Esophagus squamous epithelium (tissue), 5 donors: ENCODE measurements at regions not wholly inside any gene's neighbourhood (a gene's known extent, or its start where the extent isn't known, plus 50 kb on each side); places are given as distances from the start of the nearest gene placed in this dataset.
"Not testable (repeated sequence)": the region's sequence is repeated elsewhere in the genome, so short reads cannot be mapped to it uniquely, and the experiment has no call there.

Source experiments
- DNase-seq: peaks from one replicate; lab custom pipeline; 2025; lab: John Stamatoyannopoulos, UW
- H3K27ac ChIP-seq, 4 donors: fragments of 200-600 bp; sonication (generic); one replicate each; pipeline ENCODE4 v1.5.1; 2016 to 2019; ENCODE audit warnings: mild to moderate bottlenecking in 1 of 4
- H3K27me3 ChIP-seq, 4 donors: fragments of 200-600 bp; sonication (generic); 1 replicate in 3 of 4; 2 replicates in 1 of 4; pipeline versions ENCODE4 v1.5.1 to v1.6.0; 2017 to 2021; ENCODE audit warnings: antibody characterized with exemption in 1 of 4
- H3K36me3 ChIP-seq, 3 donors: fragments of 200-600 bp; sonication (generic); one replicate each; pipeline ENCODE4 v1.5.1; 2016 to 2019
- H3K4me1 ChIP-seq, 3 donors: fragments of 200-600 bp; sonication (generic); one replicate each; pipeline ENCODE4 v1.5.1; 2017 to 2019
- H3K4me3 ChIP-seq, 4 donors: fragments of 200-600 bp; sonication (generic); 1 replicate in 3 of 4; 2 replicates in 1 of 4; pipeline ENCODE4 v1.5.1; 2016 to 2019; ENCODE audit warnings: mild to moderate bottlenecking in 2 of 4, moderate library complexity in 1 of 4
- H3K9me3 ChIP-seq, 3 donors: fragments of 200-600 bp; sonication (generic); one replicate each; pipeline ENCODE4 v1.5.1; 2016 to 2019
- POLR2A ChIP-seq, 4 donors: fragments of 450-650 bp; IDR thresholded peaks; one replicate each; pipeline ENCODE4 v1.6.1; 2017; ENCODE audit warnings: antibody characterized with exemption in 4 of 4, mild to moderate bottlenecking in 4 of 4, moderate library complexity in 3 of 4
- WGBS, 2 donors: methylation state at CpG; one replicate each; pipeline ENCODE4 v1.1.5; 2018; 5-methylcytosine and 5-hydroxymethylcytosine counted together
- intact Hi-C: fragments of 100-400 bp; cut with DNase I; formaldehyde crosslinking; loops from one replicate; pipeline ENCODE4 v1.15.0; 2022
- TF ChIP-seq, protein P1 (sequence below), 6 experiments: fragments of 450-650 bp in 4 of 6; fragments of 200-600 bp in 2 of 6; sonication (generic) in 2 of 6; IDR thresholded peaks; one replicate each; pipeline ENCODE4 v1.5.1; 2016 to 2019; ENCODE audit warnings: antibody characterized with exemption in 6 of 6, mild to moderate bottlenecking in 4 of 6, moderate library complexity in 4 of 6
- donor health status: DM: yes; HTN: yes; CAD: no.

DNA sequence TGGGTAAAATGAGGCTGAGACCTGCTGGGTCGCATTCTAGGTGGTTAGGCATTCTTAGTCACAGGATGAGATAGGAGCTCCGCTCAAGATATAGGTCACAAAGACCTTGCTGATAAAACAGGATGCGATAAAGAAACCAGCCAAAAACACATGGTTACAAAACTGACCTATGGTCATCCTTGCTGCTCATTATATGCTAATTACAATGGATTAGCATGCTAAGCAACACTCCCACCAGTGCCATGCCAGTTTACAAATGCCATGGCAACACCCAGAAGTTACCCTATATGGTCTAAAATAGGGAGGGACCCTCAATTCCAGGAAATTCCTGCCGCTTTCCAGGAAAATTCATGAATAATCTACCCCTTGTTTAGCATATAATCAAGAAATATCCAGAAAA, 132.4 kb downstream of the BRMS1L start:
- intact Hi-C loops: no loop called here
- TF ChIP-seq, protein P1, sequence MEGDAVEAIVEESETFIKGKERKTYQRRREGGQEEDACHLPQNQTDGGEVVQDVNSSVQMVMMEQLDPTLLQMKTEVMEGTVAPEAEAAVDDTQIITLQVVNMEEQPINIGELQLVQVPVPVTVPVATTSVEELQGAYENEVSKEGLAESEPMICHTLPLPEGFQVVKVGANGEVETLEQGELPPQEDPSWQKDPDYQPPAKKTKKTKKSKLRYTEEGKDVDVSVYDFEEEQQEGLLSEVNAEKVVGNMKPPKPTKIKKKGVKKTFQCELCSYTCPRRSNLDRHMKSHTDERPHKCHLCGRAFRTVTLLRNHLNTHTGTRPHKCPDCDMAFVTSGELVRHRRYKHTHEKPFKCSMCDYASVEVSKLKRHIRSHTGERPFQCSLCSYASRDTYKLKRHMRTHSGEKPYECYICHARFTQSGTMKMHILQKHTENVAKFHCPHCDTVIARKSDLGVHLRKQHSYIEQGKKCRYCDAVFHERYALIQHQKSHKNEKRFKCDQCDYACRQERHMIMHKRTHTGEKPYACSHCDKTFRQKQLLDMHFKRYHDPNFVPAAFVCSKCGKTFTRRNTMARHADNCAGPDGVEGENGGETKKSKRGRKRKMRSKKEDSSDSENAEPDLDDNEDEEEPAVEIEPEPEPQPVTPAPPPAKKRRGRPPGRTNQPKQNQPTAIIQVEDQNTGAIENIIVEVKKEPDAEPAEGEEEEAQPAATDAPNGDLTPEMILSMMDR (IDR thresholded peaks at IDR 0.05): no peak
- no peak for TF ChIP-seq POLR2A (IDR thresholded peaks at IDR 0.05)
- Histone ChIP-seq H3K36me3 (no peaks in the 10 kb centered on the region), H3K4me3 (no peak overlapping the region), H3K27me3 (no peaks in the 10 kb centered on the region), H3K4me1 (no peaks in the 10 kb centered on the region), H3K27ac (no peak overlapping the region), H3K9me3 (no peaks in the 10 kb centered on the region)
- no peak for DNase-seq
- 87 to 93% methylated on average over 4 of the region's 4 CpGs for WGBS, 2 donors

DNA sequence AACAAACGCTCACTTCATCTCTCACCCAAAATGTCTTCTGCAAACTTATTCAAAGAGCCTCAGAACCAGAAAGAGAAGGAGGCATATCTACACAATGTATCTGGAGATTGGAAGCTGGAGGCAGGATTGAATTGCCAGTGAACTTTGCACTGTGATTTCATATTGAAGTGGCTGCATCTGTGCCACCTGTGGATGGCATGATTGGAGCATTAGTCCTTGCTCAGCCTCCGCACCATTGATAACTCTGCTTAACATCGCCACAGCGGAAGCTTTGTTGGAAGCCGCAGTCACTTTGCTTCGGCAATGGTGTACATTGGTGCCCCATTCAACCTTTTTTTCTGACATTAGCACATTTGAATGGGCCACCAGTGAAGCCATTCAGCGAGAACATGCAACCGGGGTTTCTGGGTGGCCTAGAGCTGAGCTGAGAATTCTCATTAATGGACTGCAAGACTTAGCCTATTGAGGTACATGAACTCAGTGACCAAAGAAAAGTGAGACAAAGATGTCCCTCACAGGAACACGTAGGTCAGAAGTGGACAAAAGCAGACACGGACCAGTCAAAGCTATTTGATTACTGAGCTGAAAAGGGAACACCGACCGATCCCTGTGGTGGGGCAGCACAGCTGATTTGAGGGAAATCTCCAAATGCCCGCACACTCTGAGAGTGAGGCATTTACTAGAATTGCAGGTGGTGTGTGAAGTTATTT, 130.4 kb downstream of the BRMS1L start:
- DNase-seq: no peak
- Histone ChIP-seq H3K27me3 (no peaks in the 10 kb centered on the region), H3K4me3 (no peak overlapping the region), H3K27ac (no peak overlapping the region), H3K9me3 (no peaks in the 10 kb centered on the region), H3K36me3 (no peaks in the 10 kb centered on the region), H3K4me1 (no peaks in the 10 kb centered on the region)
- TF ChIP-seq POLR2A (IDR thresholded peaks at IDR 0.05): no peak
- TF ChIP-seq, protein P1 (IDR thresholded peaks at IDR 0.05): no peak
- 79 to 92% methylated on average over 7 to 13 of the region's 13 CpGs for WGBS, 2 donors
- intact Hi-C loops: no loop called here

DNA sequence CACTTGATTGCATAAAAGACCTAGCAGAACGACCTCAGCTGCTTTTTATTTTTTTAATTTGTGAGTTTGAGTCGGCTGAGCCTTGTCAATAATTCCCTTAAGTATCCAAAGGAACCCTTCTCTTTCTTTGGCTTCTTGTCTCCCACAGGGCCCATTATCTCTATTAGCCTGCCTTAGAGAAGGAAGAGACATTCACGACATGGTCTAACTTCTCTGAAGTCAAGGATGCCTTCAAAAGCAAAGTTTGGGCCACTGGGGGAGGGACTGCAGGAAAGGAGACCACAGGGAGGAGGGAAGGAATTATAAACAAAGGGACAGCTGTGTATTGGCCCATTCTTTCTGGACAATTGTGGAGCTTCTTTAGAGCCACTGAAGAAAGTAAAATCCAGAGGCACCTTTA, 126.4 kb downstream of the BRMS1L start:
- H3K4me3 ChIP-seq: no peak overlapping the region
- no peak for DNase-seq
- H3K9me3 ChIP-seq: no peaks in the 10 kb centered on the region
- H3K27me3 ChIP-seq: no peaks in the 10 kb centered on the region
- WGBS, 2 donors: 62 to 66% methylated on average over 2 to 3 of the region's 3 CpGs
- no peaks in the 10 kb centered on the region for H3K4me1 ChIP-seq
- TF ChIP-seq POLR2A (IDR thresholded peaks at IDR 0.05): no peak
- TF ChIP-seq, protein P1 (IDR thresholded peaks at IDR 0.05): no peak
- intact Hi-C loops: no loop called here
- no peaks in the 10 kb centered on the region for H3K36me3 ChIP-seq
- H3K27ac ChIP-seq: no peak overlapping the region

DNA sequence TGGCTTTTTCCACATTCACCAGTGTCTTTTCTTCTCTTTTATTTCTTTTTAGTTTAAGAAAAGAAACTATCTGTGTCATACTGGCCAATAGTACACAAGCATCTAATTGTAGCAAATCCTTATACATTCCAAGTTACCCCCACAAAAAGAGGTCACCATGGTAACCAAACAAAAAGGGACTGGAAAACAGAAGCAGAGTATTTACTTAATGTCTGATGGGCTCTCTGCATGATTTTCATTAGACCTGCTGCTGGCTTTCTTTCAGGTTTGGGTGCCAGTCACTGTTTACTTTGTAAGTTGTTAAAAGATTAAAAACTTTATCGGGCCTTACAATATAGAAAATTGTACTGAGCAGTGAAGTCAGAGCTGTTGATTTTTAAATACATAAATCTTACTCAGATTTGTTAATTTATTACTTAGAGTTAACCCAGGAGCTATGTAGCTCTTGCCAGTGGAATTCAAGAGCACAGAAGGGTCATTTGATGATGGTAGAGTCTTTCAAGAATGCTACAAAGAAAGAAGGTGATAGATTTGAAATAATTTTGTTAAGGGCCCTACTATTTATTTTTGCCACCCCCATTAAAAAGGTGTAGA, 123.9 kb downstream of the BRMS1L start:
- intact Hi-C loops: no loop called here
- DNase-seq: no peak
- WGBS, 2 donors: 14 to 46% methylated on average over 1 of the region's 1 CpG
- Histone ChIP-seq H3K27ac (no peak overlapping the region), H3K4me3 (no peak overlapping the region), H3K36me3 (no peaks in the 10 kb centered on the region), H3K27me3 (no peaks in the 10 kb centered on the region), H3K9me3 (no peaks in the 10 kb centered on the region), H3K4me1 (no peaks in the 10 kb centered on the region)
- TF ChIP-seq POLR2A (IDR thresholded peaks at IDR 0.05): no peak
- TF ChIP-seq, protein P1 (IDR thresholded peaks at IDR 0.05): no peak

DNA sequence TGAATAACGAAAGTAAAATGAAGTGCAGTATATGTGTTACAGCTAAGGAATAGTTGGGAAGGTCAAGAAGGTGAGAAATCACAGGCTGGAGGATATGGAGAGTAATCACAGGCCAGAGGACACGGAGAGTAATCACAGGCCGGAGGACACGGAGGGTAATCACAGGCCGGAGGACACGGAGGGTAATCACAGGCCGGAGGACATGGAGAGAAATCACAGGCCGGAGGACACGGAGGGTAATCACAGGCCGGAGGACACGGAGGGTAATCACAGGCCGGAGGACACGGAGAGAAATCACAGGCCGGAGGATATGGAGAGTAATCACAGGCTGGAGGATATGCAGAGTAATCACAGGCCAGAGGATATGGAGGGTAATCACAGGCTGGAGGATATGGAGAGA, 121.8 kb downstream of the BRMS1L start:
- intact Hi-C loops, H3K36me3 ChIP-seq, H3K4me3 ChIP-seq, H3K9me3 ChIP-seq, DNase-seq, H3K4me1 ChIP-seq, H3K27ac ChIP-seq, H3K27me3 ChIP-seq: not testable (repeated sequence)
- 74 to 82% methylated on average over 14 of the region's 14 CpGs for WGBS, 2 donors
